Astrocyte of the spinal cord (primary cell): ENCODE measurements at regions not wholly inside any gene's neighbourhood (a gene's known extent, or its start where the extent isn't known, plus 50 kb on each side); places are given as distances from the start of the nearest gene placed in this dataset.

Experiments
- DNase-seq: peaks from one replicate; pipeline ENCODE4 v3.0.0; 2011; ENCODE audit warnings: low read depth, low spot score
- H3K4me3 ChIP-seq: 2 replicates; pipeline ENCODE4 v1.5.1; 2011; ENCODE audit warnings: low read depth, mild to moderate bottlenecking, low read length, moderate library complexity
- in situ Hi-C: cut with HindIII; loops from 2 replicates; pipeline ENCODE4 v1.10.0; 2017; ENCODE audit warnings: low sequenced_read_pairs
- TF ChIP-seq, protein P1 (sequence below): IDR thresholded peaks from 2 replicates; pipeline ENCODE4 v1.5.1; 2012; ENCODE audit warnings: low read depth, mild to moderate bottlenecking, low read length, inconsistent platforms

DNA sequence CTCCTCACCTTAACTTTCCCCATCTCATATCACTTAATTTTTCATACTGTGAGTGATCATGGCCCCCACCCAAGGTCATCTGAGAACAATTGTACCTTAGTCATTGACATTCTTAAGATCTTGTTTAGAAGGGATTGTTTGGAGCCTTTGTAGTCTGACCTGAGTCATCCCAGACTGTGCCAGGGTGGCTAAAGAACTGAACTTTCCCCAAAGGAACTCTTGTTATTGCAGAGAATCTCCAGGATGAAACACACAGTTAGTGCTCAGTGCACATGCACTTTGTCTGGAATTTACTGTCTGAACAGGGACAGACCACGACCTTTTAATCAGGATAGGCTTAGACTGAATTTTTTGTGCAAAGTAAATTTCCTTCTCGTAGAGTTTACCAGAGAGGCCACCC is 112.6 kb upstream of the CCN2 start:
- DNase-seq: peak; percentile 88
- TF ChIP-seq, protein P1, sequence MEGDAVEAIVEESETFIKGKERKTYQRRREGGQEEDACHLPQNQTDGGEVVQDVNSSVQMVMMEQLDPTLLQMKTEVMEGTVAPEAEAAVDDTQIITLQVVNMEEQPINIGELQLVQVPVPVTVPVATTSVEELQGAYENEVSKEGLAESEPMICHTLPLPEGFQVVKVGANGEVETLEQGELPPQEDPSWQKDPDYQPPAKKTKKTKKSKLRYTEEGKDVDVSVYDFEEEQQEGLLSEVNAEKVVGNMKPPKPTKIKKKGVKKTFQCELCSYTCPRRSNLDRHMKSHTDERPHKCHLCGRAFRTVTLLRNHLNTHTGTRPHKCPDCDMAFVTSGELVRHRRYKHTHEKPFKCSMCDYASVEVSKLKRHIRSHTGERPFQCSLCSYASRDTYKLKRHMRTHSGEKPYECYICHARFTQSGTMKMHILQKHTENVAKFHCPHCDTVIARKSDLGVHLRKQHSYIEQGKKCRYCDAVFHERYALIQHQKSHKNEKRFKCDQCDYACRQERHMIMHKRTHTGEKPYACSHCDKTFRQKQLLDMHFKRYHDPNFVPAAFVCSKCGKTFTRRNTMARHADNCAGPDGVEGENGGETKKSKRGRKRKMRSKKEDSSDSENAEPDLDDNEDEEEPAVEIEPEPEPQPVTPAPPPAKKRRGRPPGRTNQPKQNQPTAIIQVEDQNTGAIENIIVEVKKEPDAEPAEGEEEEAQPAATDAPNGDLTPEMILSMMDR: no peak
- H3K4me3 ChIP-seq: no peak overlapping the region
- in situ Hi-C loops: no loop called here

DNA sequence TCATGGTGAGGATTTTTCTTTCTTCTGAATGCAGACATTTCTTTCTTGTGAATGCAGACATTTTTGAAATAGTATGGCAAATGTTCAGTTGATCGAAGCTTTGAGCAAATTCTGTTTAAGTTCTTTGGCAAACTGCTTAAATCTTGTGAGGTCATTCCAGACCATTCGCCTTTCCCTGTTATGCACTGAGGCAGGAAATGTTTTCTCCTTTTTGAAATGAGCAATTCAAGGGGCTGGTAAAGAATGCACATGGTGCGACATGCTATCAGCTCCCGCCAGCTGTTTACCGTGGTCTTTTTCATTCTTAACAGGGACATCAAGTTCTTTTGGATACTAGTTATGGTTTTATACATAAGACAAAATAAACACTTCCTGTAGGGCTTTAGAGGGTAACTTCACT is 112.0 kb upstream of the CCN2 start:
- DNase-seq: peak; percentile 81
- TF ChIP-seq, protein P1: no peak
- in situ Hi-C loops: no loop called here
- no peak overlapping the region for H3K4me3 ChIP-seq

GRCh38 chr6:132062626-132063025 is 111.5 kb upstream of the CCN2 start:
- in situ Hi-C loops: no loop called here
- TF ChIP-seq, protein P1: no peak
- DNase-seq: no peak
- H3K4me3 ChIP-seq: no peak overlapping the region

DNA sequence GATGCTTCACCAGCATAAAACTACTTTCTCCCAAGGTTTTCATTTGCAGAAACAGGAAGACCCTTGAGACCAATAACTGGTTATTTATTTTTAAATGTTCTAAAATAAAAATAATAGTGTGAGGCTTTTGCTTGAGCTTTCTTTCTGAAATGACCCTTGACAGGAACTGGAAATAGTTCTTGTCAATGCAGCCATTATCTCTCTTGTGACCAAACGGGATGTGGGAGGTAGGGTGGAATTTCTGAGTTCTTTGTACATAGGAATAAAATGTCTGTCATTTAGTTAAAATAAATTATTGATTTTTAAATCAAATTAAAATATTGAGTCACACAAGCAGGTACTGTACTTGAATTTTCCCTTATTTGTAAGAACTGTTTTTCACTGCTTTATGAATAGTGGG is 110.2 kb upstream of the CCN2 start:
- H3K4me3 ChIP-seq: no peak overlapping the region
- TF ChIP-seq, protein P1: no peak
- in situ Hi-C loops: no loop called here
- DNase-seq: no peak

DNA sequence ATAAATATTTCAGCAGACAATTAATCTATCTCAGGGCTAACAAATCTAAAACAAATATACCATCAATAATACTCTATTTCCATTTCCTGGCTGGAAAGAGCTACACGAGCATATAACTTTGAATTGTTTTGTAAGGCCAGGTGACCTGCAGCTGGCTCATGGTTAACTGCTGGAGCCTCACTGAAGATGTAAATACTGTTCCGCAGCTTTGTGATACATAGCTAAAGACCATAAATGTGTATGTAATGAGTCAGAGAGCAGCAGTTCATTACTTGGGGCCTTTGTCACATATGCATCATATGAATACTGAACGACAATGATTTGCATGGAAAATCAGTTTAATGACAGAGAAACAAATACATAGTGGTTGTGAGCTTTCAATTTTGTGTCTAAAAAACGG is 109.4 kb upstream of the CCN2 start:
- no peak overlapping the region for H3K4me3 ChIP-seq
- in situ Hi-C loops: no loop called here
- TF ChIP-seq, protein P1: no peak
- DNase-seq: peak; percentile 86

- no peak for DNase-seq
- H3K4me3 ChIP-seq: no peak overlapping the region
- TF ChIP-seq, protein P1: no peak
- in situ Hi-C loops: no loop called here
Measured at GRCh38 chr6:132058975-132059374, 107.8 kb upstream of the CCN2 start.

- TF ChIP-seq, protein P1: no peak
- peak; percentile 67 for DNase-seq
- in situ Hi-C loops: no loop called here
Measured at GRCh38 chr6:132054525-132054924, 103.4 kb upstream of the CCN2 start.

More at GRCh38 chr6:132054525-132054924, 103.4 kb upstream of the CCN2 start:
- H3K4me3 ChIP-seq: no peak overlapping the region
